Epithelial cell of esophagus (primary cell): ENCODE measurements at regions not wholly inside any gene's neighbourhood (a gene's known extent, or its start where the extent isn't known, plus 50 kb on each side); places are given as distances from the start of the nearest gene placed in this dataset.

Experiments used
- DNase-seq: peaks from one replicate; pipeline ENCODE4 v3.0.0; 2010; ENCODE audit warnings: low read depth
- H3K4me3 ChIP-seq: 2 replicates; pipeline ENCODE4 v1.5.1; 2011; ENCODE audit warnings: mild to moderate bottlenecking, low read length, control low read depth
- CTCF ChIP-seq: IDR thresholded peaks from 2 replicates; pipeline ENCODE4 v1.5.1; 2011; ENCODE audit warnings: low read depth, mild to moderate bottlenecking, low read length, control low read depth, inconsistent platforms; ENCODE audit not compliant: insufficient read depth; ENCODE audit errors: missing control alignments

GRCh38 chr1:195617106-195617505, 991.1 kb downstream of the KCNT2 start:
- DNase-seq = no peak
- TF ChIP-seq CTCF = no peak
- no peak overlapping the region for H3K4me3 ChIP-seq

- TF ChIP-seq CTCF = peak; percentile 46
- no peak for DNase-seq
- no peak overlapping the region for H3K4me3 ChIP-seq
Observed at GRCh38 chr1:195608883-195609282, 999.4 kb downstream of the KCNT2 start.

GRCh38 chr1:195606483-195606882, 1001.8 kb downstream of the KCNT2 start:
- TF ChIP-seq CTCF = no peak
- no peak for DNase-seq
- H3K4me3 ChIP-seq = no peak overlapping the region

- H3K4me3 ChIP-seq = no peak overlapping the region
- DNase-seq = peak; percentile 75
- no peak for TF ChIP-seq CTCF
Observed at GRCh38 chr1:195604287-195604686, 1004.0 kb downstream of the KCNT2 start.

GRCh38 chr1:195597891-195598290, 1010.3 kb downstream of the KCNT2 start:
- no peak for TF ChIP-seq CTCF
- no peak overlapping the region for H3K4me3 ChIP-seq
- DNase-seq = no peak

- DNase-seq = no peak
- H3K4me3 ChIP-seq = no peak overlapping the region
- no peak for TF ChIP-seq CTCF
Observed at GRCh38 chr1:195594773-195595172, 1013.5 kb downstream of the KCNT2 start.

GRCh38 chr1:195594322-195594721, 1013.9 kb downstream of the KCNT2 start:
- DNase-seq = no peak
- no peak overlapping the region for H3K4me3 ChIP-seq
- TF ChIP-seq CTCF = no peak
